ENCODE measurements at regions not wholly inside any gene's neighbourhood (a gene's known extent, or its start where the extent isn't known, plus 50 kb on each side); places are given as distances from the start of the nearest gene placed in this dataset.
"Not testable (repeated sequence)": the region's sequence is repeated elsewhere in the genome, so short reads cannot be mapped to it uniquely, and the experiment has no call there.

GRCh38 chr20:47985092-47985850 is 200.0 kb upstream of the SULF2 start:
- DNase-seq (ENCODE audit: low spot score): no peak

DNA sequence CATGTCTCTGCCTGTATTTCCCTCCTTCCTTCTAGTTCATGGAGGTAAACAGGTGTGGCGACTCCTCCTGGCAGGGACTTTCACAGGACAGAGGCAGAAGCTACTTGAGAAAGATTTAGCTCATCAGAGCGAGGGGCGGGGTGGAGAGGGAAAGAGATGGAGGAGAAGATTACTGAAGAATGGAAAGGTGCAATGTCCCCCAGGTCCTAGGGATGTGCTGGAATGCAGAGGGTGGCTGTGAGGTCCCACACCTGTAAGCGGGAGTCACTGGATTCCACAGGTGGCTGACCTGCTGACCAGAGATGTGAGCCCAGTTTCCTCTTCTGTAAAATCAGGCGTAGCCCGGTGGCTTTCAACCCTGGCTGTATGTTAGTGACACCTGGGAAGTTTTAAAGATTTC is 199.2 kb upstream of the SULF2 start:
- no peak for DNase-seq (ENCODE audit: low spot score)

DNA sequence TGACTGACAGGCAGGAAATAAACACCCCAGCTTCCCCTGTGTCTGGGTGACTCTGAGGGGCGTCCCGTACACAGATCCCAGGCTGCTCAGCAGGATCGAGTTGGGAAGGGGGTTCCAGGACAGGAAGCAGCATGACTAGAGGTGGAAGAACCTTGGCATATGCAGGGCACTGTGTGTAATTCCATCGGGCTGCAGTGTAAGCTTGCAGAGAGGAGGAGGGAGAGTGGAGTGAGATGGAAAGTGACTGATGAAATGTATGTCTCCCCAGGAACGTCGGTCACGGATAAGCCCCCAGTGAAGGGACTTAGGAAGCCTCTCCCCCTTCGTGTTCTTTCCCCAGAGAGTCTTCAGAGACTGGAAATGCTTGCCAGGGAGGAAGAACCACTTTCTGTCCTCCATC is 198.4 kb upstream of the SULF2 start:
- DNase-seq (ENCODE audit: low spot score): not testable (repeated sequence)

- no peak for DNase-seq (ENCODE audit: low spot score)
These were observed 197.5 kb upstream of the SULF2 start for GRCh38 chr20:47982574-47983360.

DNA sequence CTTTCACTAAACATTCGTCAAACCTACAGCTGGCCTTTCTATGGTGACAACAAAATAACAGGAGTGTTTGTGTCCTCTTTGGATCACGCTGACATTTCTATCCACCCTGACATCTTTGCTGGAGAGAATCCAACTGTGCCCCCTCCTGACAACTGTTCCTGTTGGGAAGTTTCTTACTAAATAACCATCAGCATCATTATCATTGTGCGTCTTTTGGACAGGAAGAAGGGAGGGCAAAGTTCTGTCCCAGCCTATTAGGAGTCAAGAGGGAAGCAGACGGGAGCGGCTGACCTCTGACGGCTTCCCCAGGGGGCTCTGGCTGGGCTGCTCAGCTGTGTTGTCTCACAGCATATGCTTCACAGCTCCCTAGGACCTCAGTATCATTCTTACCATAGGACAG is 195.9 kb upstream of the SULF2 start:
- DNase-seq (ENCODE audit: low spot score): no peak

GRCh38 chr20:47980336-47981177 is 195.3 kb upstream of the SULF2 start:
- no peak for DNase-seq (ENCODE audit: low spot score)

DNA sequence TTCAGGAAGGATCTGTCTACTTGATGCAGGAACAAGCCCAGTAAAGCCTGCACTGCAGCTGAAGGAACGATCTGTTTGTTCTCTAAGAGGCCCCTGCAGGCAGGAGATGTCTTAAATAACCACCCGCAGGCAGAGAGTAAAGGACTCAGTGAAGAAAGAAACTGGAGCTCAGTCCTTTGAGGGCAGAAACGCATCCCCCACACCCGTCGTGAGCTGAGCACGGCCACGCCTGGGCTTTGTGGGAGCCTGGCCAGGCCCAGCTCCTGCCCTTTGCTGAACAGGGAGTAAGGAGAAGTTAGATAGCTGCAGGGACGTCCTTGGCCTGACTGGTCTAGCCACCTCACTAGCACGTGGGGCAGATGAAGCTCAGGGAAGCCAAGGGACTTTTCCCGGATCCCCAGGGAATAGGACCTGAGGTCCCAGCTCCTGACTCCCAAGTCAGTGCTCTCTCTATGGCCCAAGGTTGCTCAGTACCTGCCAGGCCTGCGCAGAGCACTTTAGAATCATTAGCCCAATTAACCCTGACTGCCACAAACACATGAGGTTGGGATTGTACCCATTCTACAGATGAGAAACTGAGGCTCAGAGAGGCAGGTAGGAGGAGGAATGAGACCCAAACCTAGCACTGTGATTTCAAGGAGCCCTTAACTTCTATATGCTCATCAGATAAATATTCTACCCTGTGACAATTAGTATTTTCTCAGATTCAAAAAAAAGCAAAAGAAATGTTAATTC is 194.2 kb upstream of the SULF2 start:
- DNase-seq (ENCODE audit: low spot score): not testable (repeated sequence)

GRCh38 chr20:47978428-47979120 is 193.3 kb upstream of the SULF2 start:
- not testable (repeated sequence) for DNase-seq (ENCODE audit: low spot score)

DNA sequence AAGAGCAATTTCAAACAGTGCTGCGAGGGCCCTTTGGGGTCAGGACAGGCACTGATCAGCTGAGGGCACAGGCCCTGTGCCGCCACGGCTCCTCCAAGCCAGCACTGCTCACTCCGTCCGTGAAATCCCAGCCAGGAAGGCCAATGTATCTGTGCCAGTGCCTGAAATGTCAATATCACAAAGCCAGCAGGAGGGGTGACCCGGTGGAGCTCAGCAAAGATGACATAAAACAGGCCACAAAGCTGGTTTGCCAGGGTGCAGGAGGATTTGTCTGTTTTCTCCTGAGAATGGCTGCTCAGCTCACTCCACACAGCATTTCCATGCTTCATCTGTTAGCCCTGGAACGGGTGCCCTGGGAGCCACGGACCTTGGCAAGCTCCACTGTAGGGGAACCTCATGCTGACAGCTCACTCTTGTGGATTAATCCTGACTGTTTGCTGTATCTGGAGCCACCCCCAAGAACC is 192.5 kb upstream of the SULF2 start:
- not testable (repeated sequence) for DNase-seq (ENCODE audit: low spot score)

GRCh38 chr20:47977017-47977788 is 191.9 kb upstream of the SULF2 start:
- DNase-seq (ENCODE audit: low spot score): not testable (repeated sequence)

DNA sequence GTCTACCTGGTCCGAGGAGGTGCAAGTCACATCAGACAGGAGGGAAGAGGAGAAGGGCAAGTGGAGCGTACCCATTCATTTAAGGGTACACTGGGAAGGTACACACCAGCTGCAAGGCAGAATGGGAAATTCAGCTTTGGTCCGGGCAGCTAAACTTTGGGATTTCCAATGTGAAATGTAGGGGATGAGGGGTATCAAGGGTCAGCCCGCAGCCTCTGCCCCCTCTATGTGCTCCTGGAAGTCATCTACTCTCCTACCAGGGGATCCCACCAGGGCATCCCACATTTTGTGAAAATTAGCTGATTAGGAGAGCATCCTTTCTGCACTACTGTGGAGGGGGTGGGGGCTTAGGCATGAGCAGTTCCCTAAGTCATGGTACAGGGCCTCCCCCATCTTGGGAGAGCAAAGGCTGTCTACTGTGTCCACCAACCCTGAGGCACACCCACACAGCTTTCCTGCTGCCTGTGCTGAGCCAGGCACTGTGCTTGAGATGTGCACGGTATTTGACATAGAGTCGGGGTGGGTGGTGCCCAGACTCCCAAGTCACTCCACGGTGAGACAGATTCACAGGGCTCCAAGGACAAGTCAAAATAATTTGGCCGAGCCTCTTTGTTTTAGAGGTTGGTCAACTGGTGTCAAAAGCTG is 189.1 kb upstream of the SULF2 start:
- no peak for DNase-seq (ENCODE audit: low spot score)

GRCh38 chr20:47973519-47974233 is 188.4 kb upstream of the SULF2 start:
- DNase-seq (ENCODE audit: low spot score): peak; percentile 31

DNA sequence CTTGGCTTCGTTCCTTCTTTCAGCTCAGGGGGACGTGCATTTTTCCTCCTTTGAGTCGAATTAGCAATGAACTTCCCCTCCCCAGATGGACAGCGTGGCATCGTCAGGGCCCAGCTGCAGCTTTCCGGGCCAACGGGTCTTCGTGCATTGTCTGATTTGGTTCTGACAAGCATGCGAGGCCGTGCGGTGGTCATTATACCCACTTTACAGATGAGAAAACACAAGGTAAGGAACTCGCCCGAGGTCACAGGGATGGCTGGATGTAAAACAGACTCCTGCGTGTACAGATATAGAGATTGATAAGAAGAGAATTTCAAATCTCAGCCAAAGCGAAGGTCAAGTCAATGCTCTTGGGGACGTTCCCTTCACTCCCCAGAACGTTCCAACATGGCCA is 187.6 kb upstream of the SULF2 start:
- no peak for DNase-seq (ENCODE audit: low spot score)

GRCh38 chr20:47972297-47972915 is 187.1 kb upstream of the SULF2 start:
- peak; percentile 40 for DNase-seq (ENCODE audit: low spot score)

- no peak for DNase-seq (ENCODE audit: low spot score)
These were observed 185.9 kb upstream of the SULF2 start for GRCh38 chr20:47971058-47971791.

GRCh38 chr20:47970282-47970903 is 185.1 kb upstream of the SULF2 start:
- DNase-seq (ENCODE audit: low spot score): no peak

DNA sequence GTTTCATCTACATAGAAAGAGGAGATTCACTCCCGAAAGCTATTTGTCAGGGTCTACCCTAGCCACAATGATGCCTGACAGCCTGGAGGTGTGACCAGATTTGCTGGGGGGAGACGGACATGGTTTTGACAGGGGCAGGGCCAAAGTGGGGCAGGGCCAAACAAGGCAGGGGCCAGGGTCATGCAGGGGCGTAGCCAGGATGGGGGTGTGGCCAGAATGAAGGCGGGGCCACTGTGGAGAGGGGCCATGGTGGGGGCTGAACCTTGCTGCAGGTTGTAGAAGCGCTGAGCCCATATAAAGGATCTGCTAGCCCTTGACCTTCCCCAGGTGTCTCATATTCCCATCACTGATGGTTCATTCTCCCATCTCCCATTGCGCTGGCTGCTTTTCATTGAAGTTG is 184.1 kb upstream of the SULF2 start:
- no peak for DNase-seq (ENCODE audit: low spot score)

All from mucosa of gallbladder (tissue), 1 donor.